HG02588 (cell line): ENCODE measurements at regions not wholly inside any gene's neighbourhood (a gene's known extent, or its start where the extent isn't known, plus 50 kb on each side); places are given as distances from the start of the nearest gene placed in this dataset.

Experiments
- ATAC-seq: cut with Tn5 transposase; IDR thresholded peaks from one replicate; pipeline ENCODE4 v1.9.1; 2021; ENCODE audit warnings: mild to moderate bottlenecking, moderate library complexity; ENCODE audit not compliant: unreplicated experiment

DNA sequence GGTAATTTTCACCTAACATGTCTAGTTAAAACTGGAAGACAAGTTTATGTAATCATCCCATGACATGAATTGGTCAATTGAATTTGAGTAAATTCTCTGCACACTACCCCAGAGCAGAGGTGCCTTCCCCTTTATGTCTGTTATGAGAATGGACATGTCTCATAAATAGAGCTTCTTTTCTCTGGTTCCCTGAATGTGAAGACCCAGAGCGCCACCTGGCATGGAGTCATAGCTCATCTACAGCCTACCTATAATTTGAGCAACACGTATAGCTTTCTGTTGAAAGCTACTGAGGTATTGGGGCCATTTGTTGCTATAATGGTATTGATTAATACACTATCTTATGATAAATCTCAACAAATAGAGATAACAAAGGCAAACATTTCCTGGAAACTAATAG is 626.5 kb upstream of the GALNTL6 start:
- ATAC-seq = no peak

DNA sequence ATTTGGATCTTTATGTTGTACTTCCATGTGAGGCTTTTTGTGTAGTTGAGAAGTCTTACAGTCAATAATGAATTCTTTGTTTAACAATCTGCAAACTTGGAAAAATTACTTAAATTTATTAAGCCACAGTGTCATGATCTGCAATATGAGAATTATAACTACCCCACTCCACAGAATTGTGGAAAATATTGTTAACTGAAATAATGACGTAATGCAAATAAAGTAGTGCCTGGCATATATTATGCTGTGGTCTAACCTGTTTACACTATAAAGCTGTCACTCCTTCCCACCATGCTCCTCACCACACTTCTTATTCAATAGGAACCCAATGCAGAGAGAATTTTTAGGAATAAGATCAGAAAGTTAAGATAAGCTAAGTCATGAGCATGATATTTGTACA is 632.1 kb upstream of the GALNTL6 start:
- ATAC-seq = no peak

DNA sequence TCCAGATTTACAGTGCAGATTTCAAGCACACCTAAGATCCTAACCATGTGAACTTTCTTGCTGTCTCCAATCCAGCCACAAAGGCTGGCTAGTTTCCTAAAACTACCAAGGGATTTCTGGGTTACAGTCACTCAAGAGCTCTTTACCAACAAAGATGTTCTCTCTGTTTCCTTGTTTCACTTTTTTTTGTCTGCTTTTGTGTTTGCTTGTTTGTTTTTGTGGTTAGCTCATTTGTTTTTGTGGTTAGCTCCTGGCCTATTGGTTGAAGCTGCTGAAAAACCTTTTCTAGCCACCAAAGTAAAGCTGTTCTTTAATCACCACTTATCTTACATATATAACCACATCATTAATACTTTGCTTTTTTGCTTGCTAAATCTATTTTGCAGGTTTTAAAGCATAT is 642.5 kb upstream of the GALNTL6 start:
- no peak for ATAC-seq

GRCh38 chr4:171169396-171169795 is 643.8 kb upstream of the GALNTL6 start:
- no peak for ATAC-seq

DNA sequence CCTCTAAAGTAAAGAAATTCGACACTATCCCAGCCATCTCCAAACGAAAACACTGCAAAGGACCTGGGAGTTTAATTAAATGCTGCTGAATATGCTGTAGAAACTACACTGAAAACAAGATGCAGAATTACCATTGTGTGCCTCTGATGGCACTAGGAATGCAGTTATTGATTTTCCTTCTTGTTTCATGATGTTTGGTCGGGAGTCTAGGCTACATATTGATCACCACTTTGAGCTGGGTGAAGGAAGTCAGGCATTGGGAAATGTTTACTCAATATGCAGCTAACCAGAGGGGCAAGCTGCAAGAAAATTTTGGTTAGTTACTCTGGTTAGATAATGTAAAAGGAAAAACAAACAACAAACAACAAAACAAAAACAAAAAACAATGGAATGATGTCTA is 650.7 kb upstream of the GALNTL6 start:
- ATAC-seq = no peak

DNA sequence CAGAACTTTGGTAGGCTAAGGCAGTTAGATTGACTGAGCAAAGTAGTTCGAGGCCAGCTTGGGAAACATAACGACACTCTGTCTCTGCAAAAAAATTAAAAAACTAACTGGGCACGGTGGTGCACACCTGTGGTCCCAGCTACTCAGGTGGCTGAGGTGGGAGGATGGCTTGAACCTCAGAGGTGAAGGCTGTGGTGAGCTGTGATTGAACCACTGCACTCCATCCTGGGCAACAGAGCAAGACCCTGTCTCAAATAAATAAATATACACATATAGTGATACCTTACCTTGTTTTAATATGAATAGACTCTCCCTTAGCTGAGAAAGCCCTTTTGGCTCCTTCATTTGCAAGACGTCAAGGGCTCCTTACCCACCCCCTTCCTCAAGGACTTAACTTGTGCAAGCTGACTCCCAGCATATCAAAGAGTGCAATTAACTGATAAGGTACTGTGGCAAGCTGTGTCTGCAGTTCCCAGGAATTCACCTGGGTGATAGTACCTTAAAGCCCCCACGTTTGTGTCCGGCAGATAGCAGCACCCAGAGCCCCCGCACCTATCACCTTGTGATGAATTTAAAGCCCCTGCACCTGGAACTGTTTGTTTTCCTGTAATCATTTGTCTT is 655.6 kb upstream of the GALNTL6 start:
- ATAC-seq = no peak

DNA sequence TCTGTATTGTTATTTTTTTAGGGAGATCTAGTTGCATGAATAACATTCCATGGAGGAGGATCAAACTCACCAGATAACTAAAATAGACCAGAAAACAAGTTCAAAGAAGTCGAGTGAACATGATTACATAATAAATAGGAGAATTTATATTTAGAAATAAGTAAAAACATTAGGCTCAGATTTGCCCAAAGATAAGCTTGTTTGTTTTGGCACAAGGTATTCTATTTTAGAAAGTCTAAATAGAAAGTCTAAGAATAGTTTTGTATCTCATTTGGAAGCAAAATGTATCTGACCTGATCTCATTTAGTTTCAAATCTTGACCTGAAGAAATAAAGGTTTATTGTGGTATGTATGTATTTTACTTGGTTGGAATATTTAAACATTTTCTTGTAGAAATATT is 670.6 kb upstream of the GALNTL6 start:
- ATAC-seq = no peak

DNA sequence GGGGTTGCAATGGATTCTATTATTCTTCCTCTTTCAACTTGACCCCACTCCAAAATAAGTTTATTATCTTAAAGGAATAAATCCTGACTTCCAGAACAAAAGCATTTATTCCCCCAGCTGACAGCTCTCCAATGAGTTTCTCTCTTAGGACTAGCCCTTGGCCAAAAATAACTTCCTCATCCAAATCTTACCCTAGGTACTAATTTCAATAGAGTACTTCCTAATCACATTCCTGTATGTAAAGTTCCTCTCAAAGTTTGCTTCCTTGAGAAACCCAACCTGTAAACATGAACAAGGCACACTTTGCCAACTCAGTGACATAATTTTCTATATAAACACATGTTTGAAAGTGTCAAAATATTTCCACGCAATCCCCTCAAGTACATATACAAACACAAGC is 671.2 kb upstream of the GALNTL6 start:
- ATAC-seq = no peak

DNA sequence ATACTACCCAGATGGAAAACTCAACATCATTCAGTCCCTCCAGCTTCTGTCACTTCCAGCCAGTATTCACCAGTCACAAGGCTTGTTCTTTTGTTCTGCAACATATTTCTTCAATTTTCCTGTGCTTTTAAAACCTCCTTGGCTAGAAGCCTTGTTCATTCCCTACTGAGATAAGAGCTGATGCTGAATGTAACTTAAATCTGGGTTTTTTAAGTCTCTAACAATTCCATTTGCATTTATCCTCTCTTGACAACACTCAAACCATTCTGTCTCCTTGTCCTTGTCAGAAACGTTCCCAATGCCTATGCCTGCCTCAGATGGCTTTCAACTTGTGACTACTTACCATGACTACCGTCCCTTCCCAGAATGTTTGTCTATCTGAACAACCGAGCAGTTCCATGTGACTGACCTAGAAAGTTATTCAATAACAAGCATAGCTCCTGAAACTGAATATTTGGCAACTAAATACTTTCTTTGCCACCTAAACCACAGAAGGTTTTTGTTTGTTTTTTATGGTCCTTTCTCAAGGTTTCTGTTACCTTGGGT is 682.9 kb upstream of the GALNTL6 start:
- ATAC-seq = no peak

GRCh38 chr4:171118091-171118490 is 695.1 kb upstream of the GALNTL6 start:
- no peak for ATAC-seq

GRCh38 chr4:171117457-171117856 is 695.7 kb upstream of the GALNTL6 start:
- ATAC-seq = no peak

GRCh38 chr4:171101845-171102244 is 711.4 kb upstream of the GALNTL6 start:
- no peak for ATAC-seq

DNA sequence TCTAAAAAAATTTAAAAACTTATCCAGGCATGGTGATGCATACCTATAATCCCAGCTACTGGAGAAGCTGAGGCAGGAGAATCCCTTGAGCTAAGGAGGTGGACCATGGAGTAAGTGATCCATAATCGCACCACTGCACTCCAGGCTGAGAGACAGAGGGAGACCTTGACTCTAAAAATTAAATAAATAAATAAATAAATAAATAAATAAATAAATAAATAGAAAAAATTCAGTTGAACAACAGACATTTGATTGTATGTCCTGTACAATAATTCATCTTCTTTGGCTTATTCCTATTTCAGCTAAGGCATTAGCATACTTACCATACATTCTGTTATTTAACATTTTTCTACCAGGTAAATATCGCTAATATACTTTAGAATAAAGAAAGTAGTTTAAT is 726.1 kb upstream of the GALNTL6 start:
- ATAC-seq = no peak

DNA sequence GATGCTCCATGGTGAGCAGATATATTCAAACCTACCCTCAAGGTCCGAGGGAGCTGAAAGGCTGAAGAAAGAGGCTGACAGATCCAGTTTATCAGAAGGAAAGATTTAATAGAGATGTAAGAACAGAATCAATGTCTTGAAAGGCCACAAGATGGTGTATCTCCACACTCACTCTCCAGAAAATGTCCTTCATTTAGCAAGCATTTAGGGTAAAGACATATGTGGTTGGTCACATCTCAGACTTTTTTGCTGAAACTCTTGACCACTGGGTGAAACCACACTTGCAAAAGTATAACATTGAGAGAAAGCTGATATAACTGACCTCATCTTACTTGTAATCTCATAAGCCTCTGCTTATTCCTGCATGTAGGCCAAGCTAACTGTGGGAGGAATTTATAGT is 745.8 kb upstream of the GALNTL6 start:
- ATAC-seq = no peak

DNA sequence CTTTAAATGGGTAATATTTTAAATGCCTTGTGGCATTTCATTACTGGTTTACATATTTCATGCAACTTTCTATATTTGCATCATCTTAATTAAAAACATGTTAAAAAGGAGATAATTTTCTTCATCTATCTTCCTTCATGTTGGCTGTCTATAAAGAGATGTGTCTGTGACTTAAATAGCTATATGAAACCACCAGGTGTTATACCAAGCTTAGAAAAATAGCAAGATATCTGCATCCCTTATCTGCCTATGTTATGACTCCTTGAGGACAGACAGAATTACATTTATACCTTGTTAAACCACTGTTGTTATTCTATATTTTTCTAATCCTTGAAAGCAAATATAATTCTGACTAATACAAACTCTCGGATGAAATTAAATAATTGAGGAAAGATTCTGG is 763.8 kb upstream of the GALNTL6 start:
- no peak for ATAC-seq

DNA sequence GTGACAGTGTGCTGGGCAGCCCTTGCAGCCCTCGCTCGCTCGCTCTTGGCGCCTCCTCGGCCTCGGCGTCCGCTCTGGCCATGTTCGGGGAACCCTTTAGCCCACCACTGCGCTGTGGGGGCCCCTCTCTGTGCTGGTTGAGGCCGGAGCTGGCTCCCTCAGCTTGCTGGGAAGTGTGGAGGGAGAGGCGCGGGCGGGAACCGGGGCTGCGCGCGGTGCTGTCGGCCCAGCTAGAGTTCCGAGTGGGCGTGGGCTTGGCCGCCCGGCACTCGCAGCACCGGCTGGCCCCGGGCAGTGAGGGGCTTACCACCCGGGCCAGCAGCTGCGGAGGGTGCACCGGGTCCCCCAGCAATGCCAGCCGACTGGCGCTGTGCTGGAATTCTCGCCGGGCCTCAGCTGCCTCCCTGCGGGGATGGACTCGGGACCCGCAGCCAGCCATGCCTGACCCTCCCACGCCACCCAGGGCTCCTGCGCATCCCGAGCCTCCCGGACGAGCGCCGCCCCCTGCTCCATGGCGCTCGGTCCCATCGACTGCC is 770.1 kb upstream of the GALNTL6 start:
- ATAC-seq = no peak

DNA sequence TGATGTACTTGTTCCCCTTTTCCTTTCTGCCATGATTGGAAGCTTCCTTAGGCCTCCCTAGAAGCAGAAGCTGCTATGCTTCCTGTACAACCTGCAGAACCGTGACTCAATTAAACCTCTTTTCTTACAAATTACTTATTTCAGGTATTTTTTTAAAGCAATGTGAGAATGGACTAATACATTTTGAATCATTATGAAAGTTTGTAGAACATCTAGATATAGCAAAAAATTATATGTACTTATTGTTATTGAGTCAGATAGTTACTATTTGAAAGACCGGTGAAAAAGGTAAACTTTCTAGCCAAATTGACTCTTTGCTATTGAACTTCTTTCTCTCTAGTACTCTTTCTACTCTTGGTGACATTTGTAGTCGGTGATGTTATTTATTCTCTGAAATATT is 777.3 kb upstream of the GALNTL6 start:
- no peak for ATAC-seq

GRCh38 chr4:171031338-171031737 is 781.9 kb upstream of the GALNTL6 start:
- no peak for ATAC-seq

DNA sequence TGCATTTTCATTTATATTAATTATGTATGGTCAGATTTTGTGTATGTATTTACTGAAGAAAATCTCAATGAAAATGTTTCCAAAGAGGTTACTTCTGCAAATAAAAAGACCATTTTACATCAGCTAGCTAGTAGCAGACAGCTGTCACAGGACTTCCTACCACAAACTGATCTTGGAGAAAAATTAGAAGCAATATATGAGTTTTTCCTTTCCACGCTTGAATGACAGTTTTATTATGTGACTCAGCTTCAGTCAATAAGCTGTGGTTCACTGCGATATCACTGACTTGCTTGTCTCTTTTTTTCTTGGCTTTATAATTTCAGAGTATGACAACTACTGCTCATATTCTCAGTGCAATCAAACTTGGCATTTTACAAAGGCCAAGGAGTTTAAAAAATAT is 787.4 kb upstream of the GALNTL6 start:
- ATAC-seq = no peak

GRCh38 chr4:171025343-171025742 is 787.9 kb upstream of the GALNTL6 start:
- no peak for ATAC-seq

DNA sequence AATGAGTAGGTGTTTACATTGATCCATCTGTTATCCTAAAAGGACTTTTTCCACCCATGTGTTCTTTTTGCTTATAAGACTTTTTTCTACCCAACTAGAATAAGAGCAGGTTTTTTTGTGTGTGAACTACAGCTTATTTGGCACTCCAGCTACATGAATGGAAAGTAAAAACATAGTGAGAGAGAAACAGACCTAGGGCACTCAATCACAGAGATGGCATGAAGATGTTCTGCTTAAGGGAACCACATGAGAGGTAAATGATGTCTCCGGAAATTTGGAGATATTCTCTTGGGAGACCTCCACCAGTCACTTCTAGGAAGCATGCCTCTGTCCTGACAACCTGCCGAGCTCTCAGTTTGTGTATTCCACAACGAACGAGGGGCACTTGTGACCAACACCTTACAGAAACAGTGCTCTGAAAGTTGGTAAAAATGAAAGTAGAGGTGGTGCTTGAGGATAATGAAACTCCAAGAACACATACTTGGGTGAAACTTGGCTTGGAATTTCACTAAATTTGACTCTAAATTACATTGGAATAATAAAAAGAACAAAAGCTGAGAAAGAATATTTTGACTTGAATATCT is 788.4 kb upstream of the GALNTL6 start:
- ATAC-seq = no peak

GRCh38 chr4:171022824-171023230 is 790.4 kb upstream of the GALNTL6 start:
- no peak for ATAC-seq

DNA sequence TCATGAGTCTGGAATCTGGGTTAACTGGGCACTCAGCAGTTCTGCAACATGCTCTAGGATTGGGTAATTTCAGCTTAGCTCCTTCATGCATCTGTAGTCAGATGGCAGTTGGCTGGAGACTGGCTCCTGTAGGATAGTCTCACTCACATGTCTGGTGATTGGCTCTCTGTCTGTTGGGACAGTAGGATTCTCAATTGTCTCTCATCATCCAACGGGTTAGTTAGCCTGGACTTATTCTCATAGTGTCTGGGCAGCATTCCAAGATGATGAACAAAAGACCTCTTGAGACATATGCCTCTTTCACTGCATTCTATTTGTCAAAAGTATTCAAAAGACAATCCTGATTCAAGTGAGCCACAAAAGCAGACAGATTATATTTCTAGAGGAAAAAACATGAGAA is 795.6 kb upstream of the GALNTL6 start:
- no peak for ATAC-seq
